GM21619 (cell line): ENCODE measurements at regions not wholly inside any gene's neighbourhood (a gene's known extent, or its start where the extent isn't known, plus 50 kb on each side); places are given as distances from the start of the nearest gene placed in this dataset.

Experiments used
- ATAC-seq: cut with Tn5 transposase; IDR thresholded peaks from one replicate; pipeline ENCODE4 v1.9.1; 2021; ENCODE audit not compliant: unreplicated experiment

DNA sequence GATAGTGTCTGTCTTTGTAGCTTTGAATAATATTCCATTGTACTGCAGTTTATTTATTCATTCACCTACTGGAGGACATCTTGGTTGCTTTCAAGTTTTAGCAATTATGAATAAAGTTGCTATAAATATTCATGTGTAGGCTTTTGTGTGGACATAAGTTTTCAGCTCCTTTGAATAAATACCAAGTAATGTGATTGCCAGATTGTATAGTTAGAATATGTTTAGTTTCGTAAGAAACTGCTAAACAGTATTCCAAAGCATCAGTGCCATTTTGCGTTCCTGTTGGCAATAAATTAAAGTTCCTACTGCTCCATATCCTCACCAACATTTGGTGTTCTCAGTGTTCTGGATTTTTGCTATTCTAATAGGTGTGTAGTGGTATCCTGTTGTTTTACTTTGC lies 311.7 kb upstream of the FMN2 start:
- no peak for ATAC-seq

DNA sequence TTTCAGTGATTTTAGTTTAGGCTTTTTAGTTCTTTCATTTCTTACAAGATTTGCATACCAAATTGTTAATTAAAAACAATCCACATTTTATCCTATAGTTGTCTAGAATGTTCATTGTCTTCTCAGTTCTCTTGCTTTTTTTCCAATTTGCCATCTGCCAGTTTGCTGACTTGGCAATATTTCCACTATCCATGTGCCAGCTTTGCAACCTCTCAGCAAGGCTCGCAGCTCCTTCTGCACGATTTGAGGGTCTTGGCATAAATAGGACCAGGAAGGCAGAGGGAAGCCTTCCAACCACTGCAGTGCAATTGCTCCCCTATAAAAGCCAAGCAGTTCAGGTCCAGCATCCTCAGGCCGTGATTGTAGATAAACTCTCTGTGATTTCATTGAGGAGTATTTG lies 306.8 kb upstream of the FMN2 start:
- ATAC-seq = no peak

DNA sequence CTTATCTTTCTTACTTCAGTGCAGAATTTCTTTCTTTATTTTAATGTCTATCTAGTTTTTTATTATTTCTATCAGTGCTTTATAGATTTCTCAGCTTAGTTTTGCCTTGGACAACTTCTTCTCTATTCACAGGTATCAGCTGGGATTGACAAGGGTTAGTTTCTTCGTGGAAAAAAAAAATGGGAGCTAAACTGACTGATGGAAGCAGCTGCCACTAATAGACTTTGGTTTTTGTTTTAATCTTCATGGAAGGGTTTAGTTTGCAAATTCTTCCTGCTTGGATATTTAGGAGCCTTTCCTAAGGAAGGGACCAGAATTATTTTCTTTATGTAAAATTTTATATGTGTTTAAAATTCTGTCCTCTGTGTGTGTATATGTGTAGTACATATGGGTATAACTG lies 306.1 kb upstream of the FMN2 start:
- ATAC-seq = no peak

DNA sequence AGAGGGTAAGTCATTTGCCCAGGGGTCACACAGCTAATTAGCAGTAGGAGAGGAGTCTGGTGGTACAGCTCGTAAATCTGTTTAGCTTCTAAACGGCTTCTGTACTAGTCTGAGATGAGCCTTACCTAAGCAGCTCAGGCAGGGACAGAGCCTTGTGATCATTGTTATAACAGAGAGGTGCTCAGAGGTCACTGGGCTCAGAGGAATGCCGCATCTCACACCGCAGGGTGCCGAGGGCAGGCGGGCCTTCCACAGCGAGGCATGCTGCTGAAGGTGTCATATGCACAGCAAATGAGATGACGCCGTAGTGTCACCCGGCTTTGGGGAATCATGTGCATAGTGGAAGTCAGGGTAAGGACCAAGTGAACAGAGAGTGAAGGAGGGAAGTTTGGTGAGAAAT lies 305.2 kb upstream of the FMN2 start:
- ATAC-seq = no peak

DNA sequence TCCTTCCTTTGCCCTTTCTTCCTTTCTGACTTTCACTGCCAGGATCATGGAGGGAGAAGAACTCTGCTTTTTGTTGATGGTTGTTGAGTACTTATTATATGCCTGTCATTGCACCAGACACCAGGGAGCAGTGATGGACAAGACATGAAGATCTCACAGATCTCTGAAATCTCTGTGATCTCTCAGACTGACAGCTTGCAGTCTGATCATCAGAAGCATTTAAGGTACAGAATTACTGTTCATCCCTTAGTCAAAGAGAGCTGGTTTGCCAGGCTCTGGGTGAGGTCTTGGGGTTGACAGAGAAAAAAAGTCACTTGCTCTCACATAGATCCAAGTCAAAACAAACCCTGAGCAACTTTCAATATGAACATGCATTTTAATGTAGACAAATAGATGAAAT lies 299.5 kb upstream of the FMN2 start:
- no peak for ATAC-seq

DNA sequence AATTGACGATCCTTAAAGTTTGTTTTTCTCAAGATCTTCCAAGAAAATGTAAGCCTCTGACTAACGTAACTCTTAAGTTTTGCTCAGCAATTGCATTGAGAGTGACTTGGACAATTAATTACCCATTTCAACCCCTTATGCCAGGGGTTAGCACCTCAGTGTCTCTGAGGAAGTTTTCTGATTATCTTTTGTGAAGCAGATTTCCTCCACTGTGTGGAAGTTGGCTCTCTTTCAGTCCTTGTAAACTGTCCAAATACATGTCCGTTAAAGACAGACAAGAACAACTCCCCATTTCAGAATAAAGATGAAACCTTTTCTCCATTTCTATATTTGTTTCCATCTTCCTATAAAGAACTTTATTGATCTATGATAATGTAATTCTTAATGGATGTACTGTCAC lies 296.4 kb upstream of the FMN2 start:
- no peak for ATAC-seq

DNA sequence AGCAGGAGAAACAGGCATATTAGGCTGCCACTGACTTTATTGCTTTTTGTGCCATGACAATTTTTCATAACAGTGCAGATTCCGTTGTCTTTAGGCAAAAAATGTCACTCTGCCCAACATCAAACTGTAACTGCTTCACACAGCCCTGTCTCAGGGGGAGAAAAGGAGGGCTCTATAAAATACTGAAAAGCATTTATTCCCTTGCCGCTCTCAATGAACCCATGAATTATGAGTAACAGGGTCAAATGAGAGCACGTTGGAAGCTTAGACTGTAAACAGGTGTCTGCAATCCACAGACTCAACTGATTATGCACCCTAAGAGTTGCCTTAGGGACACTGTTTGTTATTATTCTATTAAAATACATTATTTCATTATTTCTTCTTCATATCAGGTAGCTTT lies 292.1 kb upstream of the FMN2 start:
- no peak for ATAC-seq

DNA sequence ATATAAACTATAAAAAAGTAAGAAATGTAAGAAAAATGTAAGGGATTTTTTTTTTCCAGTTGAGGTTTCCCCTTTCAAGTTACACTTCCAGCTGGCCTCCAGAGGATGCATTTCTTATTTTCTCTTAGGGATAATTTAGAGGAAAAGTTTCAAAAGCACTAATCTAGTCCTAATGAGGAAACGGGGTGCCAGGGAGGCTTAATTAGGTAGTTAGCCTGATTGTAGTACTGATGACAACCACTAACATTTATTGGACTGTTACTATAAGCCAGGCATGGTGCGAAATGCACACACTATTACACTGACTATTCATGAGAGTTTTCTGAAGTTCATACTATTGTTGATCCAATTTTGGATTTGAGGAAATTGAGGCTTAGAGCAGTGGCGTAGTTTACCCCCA lies 290.8 kb upstream of the FMN2 start:
- no peak for ATAC-seq

DNA sequence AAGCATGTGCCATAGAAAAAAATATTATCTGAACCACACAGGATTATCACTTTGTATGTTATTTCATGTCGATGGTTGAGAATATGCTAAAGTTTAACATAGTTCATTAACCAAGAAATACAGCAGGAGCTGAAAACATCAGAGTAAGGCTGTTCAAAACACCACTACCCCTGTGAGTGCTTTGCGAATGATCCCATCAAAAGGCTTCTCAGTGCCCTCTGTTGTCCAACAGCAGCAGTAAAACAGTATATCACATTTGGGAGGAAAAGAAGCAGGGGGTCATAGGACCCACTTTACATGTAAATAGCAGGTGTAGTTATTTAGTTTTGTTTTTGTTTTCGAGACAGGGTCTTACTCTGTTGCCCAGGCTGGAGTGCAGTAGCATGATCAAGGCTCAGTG lies 289.4 kb upstream of the FMN2 start:
- no peak for ATAC-seq

DNA sequence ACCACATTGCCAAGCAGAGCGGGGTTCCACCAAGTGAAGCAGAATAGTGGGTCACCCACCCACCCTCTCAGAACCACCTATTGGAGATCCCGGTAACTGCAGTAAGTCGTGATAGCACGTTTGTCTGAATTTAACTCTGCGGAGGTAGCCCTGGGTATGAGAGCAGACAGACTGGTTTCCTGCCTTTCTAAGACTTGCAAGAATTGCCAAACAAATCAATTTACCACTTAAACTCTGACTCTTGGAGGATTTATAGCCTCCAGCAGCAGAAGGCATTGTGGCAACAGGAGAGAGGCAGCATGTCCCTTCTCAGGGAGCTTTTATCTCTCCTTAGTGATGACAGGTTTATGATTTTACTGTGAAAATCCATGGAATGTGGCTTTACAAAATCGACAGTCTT lies 287.9 kb upstream of the FMN2 start:
- no peak for ATAC-seq

DNA sequence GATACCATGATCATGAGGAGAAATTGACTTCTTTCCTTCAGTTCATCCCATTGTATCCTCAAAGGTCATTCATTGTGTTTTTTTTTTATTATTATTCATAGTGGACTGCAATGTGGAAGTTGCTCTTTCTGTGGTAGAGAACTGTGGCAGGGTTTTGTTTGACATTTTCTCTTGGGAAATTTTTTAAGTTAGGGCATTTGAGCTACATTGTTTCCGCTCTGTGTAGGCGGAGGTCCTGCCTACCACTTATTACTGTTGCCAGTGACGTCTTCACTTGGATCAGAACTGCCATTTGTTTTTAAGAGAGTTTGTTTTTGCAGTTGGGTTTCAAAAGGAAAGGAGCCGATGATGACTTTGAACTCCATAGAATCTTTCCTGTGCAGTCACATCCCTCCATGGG lies 287.4 kb upstream of the FMN2 start:
- no peak for ATAC-seq

DNA sequence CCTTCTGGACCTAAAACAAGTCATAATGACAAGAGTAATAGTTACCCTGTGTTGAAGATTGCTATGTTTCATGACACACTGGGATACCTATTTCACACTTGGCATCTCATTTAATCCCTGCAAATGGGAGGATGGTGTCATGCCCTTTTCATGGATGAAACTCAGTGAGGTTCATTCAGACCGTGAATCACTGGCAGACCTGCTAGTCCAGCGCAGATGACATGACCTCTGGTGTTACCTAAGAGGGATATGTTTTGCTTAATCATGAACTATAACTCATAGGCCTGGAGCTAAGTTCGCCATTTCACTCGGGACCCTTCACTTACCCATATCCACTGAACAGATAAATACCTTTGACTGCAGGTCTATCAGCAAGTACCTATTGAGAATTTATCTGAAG lies 286.6 kb upstream of the FMN2 start:
- ATAC-seq = no peak

DNA sequence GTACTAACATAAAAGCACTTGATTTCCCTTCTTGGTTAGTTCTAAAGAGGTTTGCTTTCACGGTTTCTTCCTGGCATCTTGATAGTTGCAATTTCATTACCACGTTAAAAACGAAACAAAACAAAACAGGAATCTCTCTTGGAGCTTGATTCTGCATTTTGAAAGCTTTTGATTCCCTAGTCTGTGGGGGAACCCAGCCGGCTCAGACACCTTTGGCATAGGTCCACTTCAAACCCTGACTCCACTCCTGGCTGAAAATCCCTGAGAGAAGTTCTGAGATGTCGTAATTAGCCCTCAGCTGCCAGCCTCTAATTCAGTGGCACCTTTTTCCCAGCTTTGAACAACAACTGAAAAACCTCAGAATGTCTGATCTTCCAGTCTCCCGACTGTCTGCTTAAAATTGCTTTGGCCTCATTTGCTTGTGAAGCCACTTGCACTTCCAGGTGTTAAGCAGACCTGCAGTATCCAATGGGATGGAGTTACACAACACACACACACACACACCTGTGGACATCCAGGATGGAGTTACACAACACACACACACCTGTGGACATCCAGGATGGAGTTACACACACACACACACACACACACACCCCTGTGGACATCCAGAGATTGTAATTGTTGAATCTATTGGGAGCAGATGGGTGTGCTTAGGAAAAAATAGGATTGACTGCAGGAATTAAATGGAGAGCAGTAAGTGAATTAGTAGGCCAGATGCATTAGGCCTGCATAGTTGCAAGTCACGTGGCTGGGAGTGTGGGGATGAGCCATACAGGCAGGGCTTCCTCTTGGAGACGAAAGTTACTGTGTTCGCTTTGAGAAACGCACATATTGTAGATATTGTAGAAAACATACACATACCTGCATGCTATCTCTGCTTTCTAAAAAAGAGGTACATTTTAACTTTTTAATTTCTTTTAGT lies 285.6 kb upstream of the FMN2 start:
- ATAC-seq = no peak

DNA sequence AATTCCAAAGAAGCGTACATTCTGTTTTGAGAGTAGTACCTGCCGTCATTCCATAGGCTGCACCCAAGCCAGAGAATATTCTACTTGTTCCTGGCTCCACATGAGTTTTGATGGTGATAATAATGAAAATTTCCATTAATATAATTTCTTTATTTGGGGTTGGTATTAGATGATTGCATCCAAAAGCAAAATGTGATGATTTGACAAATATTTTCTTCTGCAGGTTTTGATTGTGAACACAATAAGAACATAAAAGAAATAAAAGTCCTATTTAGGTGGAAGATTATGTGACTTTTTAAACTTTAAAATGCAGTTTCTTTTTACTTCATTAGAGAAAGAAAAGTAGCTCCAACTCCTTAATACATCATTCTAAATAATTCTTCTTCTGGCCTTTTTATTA lies 284.8 kb upstream of the FMN2 start:
- ATAC-seq = no peak

DNA sequence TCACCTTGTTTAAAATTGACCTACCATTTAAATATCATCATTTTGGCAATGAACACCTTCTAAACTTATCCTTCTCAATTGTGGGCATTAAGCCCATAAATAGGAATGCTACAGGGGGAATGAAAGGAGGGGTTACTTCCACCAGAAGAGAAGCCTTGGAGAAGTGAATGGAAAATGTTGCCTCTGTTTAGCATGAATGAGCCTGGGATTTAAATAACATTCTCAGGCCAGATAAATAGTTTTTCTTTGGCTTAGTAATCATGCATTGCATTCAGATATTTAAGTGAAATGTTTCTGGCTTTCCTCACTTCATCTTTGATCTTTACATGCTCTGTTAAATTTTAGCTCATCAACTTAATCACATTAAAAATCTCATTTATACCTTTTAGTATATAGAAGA lies 284.3 kb upstream of the FMN2 start:
- no peak for ATAC-seq

DNA sequence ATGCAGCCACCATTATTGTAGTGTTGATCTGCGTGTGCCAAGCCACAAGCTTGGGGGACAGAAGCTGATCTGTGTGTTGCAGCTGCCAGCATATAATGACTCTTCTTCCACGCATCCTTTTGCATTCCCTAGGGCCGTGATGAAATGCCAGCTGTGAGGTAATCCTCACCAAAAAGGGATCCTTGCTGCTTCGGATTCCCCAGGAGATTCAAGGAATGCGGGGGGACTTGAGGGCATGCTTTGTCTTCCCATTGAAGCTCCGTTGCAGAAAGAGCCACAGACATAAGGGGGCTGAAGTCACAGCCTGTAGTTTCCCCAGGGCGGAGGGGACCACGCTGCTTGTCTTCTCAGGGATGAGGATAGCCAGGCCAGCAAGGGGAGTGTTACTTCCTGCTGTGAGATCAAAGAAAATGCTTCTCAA lies 281.6 kb upstream of the FMN2 start:
- ATAC-seq = no peak

DNA sequence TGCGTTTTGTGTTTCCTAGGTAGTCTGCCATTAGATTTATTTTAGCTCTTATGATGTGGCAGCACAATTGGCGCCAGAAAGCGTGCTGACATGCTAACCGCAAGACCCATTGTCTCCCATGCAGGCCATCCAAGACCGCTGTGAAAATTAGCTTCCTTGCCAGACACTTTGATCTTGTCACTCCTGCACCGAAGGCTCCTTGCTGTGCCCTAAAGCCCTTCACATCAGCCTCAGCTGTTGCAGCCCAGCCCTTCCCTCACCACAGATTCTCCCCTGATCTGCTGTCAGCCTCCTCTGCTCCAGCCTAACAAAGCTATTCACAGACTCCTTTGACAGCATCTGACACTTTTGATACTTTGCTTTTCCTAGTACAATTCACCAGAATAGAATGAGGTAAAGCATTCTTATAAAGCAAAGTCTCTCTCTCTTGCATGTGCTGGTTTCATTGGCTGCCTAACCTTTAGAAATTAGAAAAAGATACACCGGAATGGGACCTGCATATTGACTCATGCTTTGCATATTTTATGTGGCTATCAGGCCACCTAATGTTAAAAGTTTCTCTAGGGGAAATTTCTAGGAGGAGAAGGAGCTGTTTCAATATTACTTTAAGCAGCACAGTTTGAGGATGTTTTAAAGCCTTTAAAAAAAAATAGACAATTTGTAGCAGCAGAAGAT lies 280.3 kb upstream of the FMN2 start:
- ATAC-seq = no peak

DNA sequence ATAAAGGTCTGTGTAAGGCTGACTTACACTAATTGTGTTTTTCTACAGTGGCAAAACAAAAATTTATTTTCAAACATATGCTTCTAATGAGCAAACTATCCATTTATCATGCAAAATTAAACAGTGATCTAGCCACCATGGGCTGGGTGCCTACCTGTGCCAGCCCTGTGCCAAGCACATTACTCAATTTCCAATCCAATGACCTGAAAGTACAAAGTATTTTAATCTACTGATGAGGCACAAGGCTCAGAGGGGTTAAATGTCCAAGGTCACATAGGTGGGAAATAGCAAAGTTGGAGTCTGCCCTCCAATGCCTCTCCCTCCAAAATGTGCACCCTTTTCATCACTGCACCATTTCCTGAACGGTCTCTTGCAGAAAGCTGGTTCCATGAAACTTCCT lies 279.1 kb upstream of the FMN2 start:
- no peak for ATAC-seq

DNA sequence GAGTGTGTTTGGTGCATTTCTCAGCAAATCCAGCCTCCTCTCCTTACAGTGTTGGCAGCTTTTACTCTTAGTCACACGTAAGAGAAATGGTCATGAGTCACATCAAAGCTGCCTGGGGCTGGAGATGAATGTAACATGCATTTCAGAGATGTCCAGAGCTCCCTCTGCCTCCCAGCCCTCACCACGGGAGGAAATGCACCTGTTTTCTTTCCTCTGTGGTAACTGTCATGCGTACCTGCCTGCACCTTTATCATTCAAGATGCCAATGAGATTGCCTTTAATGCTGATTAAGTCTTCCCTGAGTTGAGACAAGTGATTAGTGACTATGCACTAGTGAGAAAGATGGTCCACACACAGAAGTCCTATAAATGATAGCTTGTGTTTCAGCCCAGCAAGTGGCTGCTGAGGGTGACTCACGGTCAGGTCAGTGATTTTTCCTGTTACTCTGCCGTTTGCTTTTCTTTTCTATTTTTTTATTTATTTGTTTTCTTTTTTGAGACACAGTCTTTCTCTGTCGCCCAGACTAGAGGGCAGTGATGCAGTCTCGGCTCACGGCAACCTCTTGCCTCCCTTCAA lies 277.3 kb upstream of the FMN2 start:
- no peak for ATAC-seq

DNA sequence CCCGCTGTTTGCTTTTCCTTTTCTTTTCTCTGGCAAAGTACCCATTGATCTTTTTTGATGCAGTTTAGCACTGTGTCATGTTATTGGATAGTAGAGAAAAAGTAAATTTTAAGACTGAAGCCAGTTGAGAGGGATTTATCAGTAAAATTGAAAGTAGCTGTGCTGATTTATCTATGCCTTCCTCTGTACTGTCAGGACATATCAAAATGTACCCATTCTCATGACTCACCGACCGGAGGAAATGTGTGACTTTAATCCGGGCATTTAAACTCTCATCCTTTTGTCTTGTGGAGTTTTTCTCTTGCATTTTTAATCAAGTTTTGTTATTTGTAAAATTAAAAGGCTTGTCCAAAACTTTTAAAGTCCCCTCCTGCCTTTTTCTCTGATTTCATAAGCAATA lies 276.6 kb upstream of the FMN2 start:
- no peak for ATAC-seq

DNA sequence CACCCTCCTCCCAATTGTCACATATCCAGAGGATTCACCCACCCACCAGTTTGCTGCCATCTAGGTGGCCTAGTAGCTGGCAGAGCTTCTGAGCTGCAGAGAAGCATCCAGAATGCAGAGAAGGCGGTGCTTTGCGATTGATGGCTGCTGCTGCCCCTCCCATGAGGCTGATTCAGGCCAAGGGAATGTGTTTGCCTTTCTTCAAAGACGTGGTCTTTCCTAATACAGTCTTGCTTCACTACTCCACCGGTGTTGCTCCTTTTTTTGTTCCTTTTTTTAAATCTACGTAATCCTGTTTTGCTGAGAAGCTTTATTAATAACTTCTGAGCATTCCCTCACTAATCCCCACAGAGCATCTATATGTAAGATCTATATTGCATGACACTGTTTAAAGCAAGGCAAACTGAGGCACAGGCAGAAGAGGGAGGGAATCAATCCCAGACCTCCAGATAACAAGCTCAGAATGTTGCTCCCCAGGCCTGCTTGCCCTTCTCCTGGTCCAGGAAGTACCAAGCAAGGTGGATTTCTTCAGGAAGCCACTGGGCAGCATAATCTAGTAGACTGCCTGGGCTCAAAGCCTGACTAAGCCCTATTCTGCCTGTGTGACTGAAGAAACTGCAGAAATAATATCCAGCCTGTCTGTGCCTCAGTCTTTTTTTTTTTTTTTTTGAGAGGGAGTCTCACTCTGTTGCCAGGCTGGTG lies 275.5 kb upstream of the FMN2 start:
- no peak for ATAC-seq

DNA sequence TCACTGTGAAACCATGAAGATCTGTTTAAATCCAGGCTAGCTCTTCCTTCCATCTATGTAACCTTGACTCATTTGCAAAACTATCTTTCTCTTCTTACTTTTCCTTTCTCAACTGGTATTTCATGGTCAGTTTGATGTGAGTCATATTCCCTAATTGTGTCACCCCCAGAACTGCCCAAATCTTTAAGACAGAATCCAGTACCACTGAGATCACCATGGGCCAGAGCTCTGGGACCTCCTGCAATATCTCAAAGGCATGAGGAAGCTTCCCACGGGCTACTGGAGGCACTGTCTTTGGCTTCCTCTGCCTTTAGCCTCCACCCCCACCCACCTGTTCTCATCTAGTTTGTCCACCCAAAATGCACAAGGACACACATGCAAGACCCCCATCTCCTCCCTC lies 274.4 kb upstream of the FMN2 start:
- ATAC-seq = no peak
